Lung (tissue), 11 donors: ENCODE measurements at regions not wholly inside any gene's neighbourhood (a gene's known extent, or its start where the extent isn't known, plus 50 kb on each side); places are given as distances from the start of the nearest gene placed in this dataset.

ENCODE experiments used
- ATAC-seq: fragments of 200-7000 bp; cut with Tn5 transposase; one replicate; pipeline ENCODE4 v1.9.1; 2020; ENCODE audit warnings: moderate number of reproducible peaks; ENCODE audit not compliant: insufficient read depth, low FRiP score
- DNase-seq, 3 donors: peaks; one replicate each; pipeline ENCODE4 v3.0.0-alpha.2; 2013 to 2017
- H3K27ac ChIP-seq, 2 donors: one replicate each; pipeline ENCODE4 v1.5.1; 2013; ENCODE audit warnings: mild to moderate bottlenecking in 2 of 2, moderate library complexity in 2 of 2, control low read depth in 1 of 2, inconsistent platforms in 1 of 2, low read depth in 1 of 2, low read length in 1 of 2
- H3K27me3 ChIP-seq, 3 donors: one replicate each; pipeline ENCODE4 v1.5.1; 2013; ENCODE audit warnings: low read length in 2 of 3; ENCODE audit not compliant: control insufficient read depth in 3 of 3, insufficient read depth in 3 of 3
- H3K36me3 ChIP-seq, 4 donors: one replicate each; pipeline ENCODE4 v1.5.1; 2013; ENCODE audit warnings: low read length in 4 of 4, mild to moderate bottlenecking in 1 of 4, moderate library complexity in 1 of 4; ENCODE audit not compliant: control insufficient read depth in 4 of 4, insufficient read depth in 4 of 4
- H3K4me1 ChIP-seq, 5 donors: one replicate each; pipeline ENCODE4 v1.5.1; 2013; ENCODE audit warnings: low read length in 5 of 5, mild to moderate bottlenecking in 2 of 5, moderate library complexity in 1 of 5; ENCODE audit not compliant: control insufficient read depth in 5 of 5, insufficient read depth in 5 of 5
- H3K4me3 ChIP-seq: one replicate; pipeline ENCODE4 v1.5.1; 2013; ENCODE audit warnings: mild to moderate bottlenecking, control low read depth, moderate library complexity
- H3K9ac ChIP-seq, 2 donors: one replicate each; pipeline ENCODE4 v1.5.1; 2013; ENCODE audit warnings: low read length in 2 of 2, control low read depth in 1 of 2; ENCODE audit not compliant: insufficient read depth in 1 of 2
- H3K9me3 ChIP-seq, 4 donors: one replicate each; pipeline ENCODE4 v1.5.1; 2013; ENCODE audit warnings: low read length in 3 of 4, mild to moderate bottlenecking in 1 of 4, moderate library complexity in 1 of 4; ENCODE audit not compliant: control insufficient read depth in 4 of 4, insufficient read depth in 3 of 4
- CTCF ChIP-seq: IDR thresholded peaks from 2 replicates; pipeline ENCODE4 v1.5.1; 2012; ENCODE audit warnings: mild to moderate bottlenecking; ENCODE audit errors: control extremely low read depth, extremely low read depth
- WGBS, 2 donors: extraction: QIAGEN DNeasy Blood & Tissue Kit; methylation state at CpG; one replicate each; pipeline ENCODE4 v1.1.7; 2013; 5-methylcytosine and 5-hydroxymethylcytosine counted together
- donor health status: control.
- donor health status: control.
- donor health status: Bipolar disorder and iron deficiency.
- donor health status: healthy.
- donor health status: DM: yes; HTN: yes; CAD: no.

- H3K27me3 ChIP-seq: no peaks in the 10 kb centered on the region
- no peaks in the 10 kb centered on the region for H3K9me3 ChIP-seq
- no peak for DNase-seq
- H3K36me3 ChIP-seq: no peaks in the 10 kb centered on the region
- no peak overlapping the region for H3K4me3 ChIP-seq
- peaks cover 0 to 46% (median 5%) of the 10 kb centered on the region in 5 donors for H3K4me1 ChIP-seq
- no peak overlapping the region for H3K9ac ChIP-seq
- no peak for TF ChIP-seq CTCF
- 94 to 97% methylated on average over 3 of the region's 3 CpGs for WGBS, 2 donors
- ATAC-seq: no peak
- no peak overlapping the region for H3K27ac ChIP-seq
These were observed 390.1 kb downstream of the RND3 start for GRCh38 chr2:150097402-150097801.

- DNase-seq (peak; percentile 76 to 97 (median 96)), ATAC-seq (no peak)
- H3K9me3 ChIP-seq: no peaks in the 10 kb centered on the region
- H3K4me3 ChIP-seq: no peak overlapping the region
- WGBS, 2 donors: 51 to 77% methylated on average over 3 of the region's 3 CpGs
- H3K27me3 ChIP-seq: no peaks in the 10 kb centered on the region
- no peak overlapping the region for H3K9ac ChIP-seq
- peaks cover 0 to 59% (median 5%) of the 10 kb centered on the region in 5 donors for H3K4me1 ChIP-seq
- no peak for TF ChIP-seq CTCF
- H3K36me3 ChIP-seq: no peaks in the 10 kb centered on the region
- no peak overlapping the region for H3K27ac ChIP-seq
These were observed 391.9 kb downstream of the RND3 start for GRCh38 chr2:150095361-150096095.

GRCh38 chr2:150091846-150092245 lies 395.6 kb downstream of the RND3 start:
- no peak overlapping the region for H3K27ac ChIP-seq
- H3K4me3 ChIP-seq: no peak overlapping the region
- 90 to 92% methylated on average over 4 of the region's 4 CpGs for WGBS, 2 donors
- no peaks in the 10 kb centered on the region for H3K36me3 ChIP-seq
- ATAC-seq: no peak
- H3K9ac ChIP-seq: no peak overlapping the region
- no peak for TF ChIP-seq CTCF
- DNase-seq: no peak
- no peaks in the 10 kb centered on the region for H3K9me3 ChIP-seq
- H3K4me1 ChIP-seq: peaks cover 0 to 44% (median 0%) of the 10 kb centered on the region in 5 donors
- no peaks in the 10 kb centered on the region for H3K27me3 ChIP-seq
